ENCODE measurements at regions not wholly inside any gene's neighbourhood (a gene's known extent, or its start where the extent isn't known, plus 50 kb on each side); places are given as distances from the start of the nearest gene placed in this dataset.

DNA sequence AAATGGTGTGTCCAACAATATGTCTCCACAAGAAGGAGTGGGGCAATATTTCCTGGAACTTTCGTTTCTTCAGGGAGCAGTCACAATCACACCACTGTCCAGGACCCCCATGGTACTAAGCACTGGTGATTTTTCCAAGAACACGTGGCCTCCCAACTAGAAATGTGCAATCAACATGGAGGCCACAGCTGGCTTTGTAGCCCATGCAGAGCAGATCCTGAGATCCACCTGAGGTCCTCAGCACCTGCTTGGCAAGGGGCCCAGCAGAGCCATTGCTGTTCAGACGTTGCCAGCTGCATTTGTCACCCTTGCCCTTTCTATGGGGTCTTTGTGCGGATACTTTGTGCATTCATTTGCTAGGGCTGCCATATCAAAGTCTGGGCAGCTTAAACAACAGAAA lies 334.5 kb upstream of the IRX4 start:
- Mint-ChIP-seq H3K4me3 (no peak overlapping the region), H3K27me3 (ENCODE audit: low read depth) (no peaks in the 10 kb centered on the region), H3K9me3 (no peaks in the 10 kb centered on the region), H3K4me1 (ENCODE audit: low read depth) (no peaks in the 10 kb centered on the region), H3K27ac (no peak overlapping the region), H3K36me3 (ENCODE audit: low read depth) (no peaks in the 10 kb centered on the region)

DNA sequence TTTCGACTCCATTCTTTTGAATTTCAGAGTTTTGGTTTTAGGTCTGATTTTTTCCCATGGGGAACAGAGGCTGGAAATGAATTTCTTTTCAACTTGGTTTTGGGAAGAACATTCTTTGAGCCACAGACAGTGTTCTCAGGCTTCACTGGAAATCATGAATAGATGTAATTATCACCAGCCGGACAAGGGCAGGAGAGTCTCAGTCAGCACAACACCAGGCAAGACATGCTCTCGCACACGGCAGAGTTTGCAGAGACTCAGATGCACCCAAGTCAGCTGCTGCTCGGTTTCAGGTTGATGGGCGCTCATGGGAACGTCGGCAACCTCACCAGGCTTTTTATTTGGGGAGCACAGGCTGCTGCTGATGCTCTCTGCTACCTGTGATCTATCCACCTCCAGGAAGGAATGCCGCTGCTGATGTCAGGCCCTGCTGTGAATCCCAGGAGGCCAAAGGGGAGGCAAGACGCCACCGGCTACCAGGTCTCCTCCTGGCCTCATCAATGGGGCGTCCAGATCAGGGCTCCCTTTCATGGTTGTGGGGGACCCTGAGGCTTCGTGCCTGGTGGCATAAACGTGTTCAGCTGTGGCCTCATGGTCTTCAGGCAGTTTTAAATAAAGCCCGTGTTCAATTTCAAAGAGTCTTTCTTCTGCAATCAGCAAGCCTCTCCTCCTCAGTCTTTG lies 332.3 kb upstream of the IRX4 start:
- Mint-ChIP-seq H3K9me3 (no peaks in the 10 kb centered on the region), H3K4me1 (ENCODE audit: low read depth) (no peaks in the 10 kb centered on the region), H3K36me3 (ENCODE audit: low read depth) (no peaks in the 10 kb centered on the region), H3K27me3 (ENCODE audit: low read depth) (no peaks in the 10 kb centered on the region), H3K4me3 (no peak overlapping the region), H3K27ac (no peak overlapping the region)

DNA sequence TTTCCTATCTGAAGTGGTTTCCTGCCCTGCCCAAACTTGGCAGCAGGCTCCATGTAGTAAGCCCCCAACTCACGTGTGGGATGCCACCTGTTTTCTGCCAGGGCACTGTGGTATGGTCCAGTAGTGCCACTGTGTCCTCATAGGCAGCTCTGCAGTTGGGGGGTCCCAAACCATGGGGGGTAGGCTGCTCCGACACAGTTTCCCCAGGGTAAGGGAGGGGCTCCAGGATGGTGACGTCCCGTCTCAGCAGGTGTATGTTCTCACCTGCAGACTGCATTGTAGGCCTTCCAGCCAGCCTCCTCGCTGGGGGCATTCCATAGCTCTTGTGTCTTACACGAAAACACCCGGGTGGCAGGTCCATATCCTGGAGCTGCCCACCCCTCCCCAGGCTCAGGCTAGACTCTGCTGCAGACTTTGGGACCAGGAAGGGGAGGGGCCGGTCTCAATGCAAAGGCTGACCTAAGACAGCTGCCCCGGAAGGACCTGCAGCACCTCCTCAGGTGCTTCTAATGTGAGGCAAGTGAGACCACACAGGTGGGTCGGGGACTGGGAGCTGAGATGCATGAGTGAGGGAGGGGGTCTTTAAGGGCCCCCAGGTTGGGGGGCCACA lies 330.5 kb upstream of the IRX4 start:
- H3K27me3 Mint-ChIP-seq (ENCODE audit: low read depth) = no peaks in the 10 kb centered on the region
- H3K36me3 Mint-ChIP-seq (ENCODE audit: low read depth) = no peaks in the 10 kb centered on the region
- no peaks in the 10 kb centered on the region for H3K9me3 Mint-ChIP-seq
- no peak overlapping the region for H3K4me3 Mint-ChIP-seq
- H3K4me1 Mint-ChIP-seq (ENCODE audit: low read depth) = no peaks in the 10 kb centered on the region
- H3K27ac Mint-ChIP-seq = no peak overlapping the region

DNA sequence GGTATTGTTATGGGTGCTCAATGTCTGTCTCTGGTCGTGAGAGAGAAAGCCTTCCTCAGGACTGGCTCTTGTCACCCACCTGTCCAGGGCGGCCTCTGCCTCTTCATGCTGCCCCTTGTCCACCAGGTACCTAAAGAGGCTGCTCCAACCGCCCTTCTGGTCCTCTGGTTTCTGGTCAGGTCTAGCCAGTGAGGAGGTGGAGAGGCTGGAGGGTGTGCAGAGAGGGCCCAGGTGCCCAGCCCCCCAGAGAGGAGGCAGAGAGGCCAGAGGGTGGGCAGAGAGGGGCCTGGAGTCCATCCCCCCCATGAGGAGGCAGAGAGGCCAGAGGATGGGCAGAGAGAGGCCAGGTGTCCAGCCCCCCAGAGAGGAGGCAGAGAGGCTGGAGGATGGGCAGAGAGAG lies 329.8 kb upstream of the IRX4 start:
- Mint-ChIP-seq H3K27me3 (ENCODE audit: low read depth) (no peaks in the 10 kb centered on the region), H3K4me1 (ENCODE audit: low read depth) (no peaks in the 10 kb centered on the region), H3K27ac (no peak overlapping the region), H3K9me3 (no peaks in the 10 kb centered on the region), H3K36me3 (ENCODE audit: low read depth) (no peaks in the 10 kb centered on the region), H3K4me3 (no peak overlapping the region)

DNA sequence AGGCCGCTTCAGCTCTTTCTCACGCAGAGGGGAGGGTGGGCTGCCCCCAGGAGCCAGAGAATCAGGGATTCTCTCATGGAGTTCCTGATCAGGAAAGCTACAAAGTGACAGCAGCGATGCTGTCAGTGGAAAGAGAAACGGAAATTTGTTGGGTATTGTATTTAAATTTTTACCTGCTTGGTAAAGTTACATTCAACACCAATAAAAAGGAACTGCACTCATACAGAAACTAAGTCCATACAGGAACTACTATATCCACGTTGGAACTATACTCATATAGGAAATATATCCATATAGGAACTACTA lies 325.5 kb upstream of the IRX4 start:
- Mint-ChIP-seq H3K9me3 (no peaks in the 10 kb centered on the region), H3K4me1 (ENCODE audit: low read depth) (no peaks in the 10 kb centered on the region), H3K4me3 (no peak overlapping the region), H3K27ac (no peak overlapping the region), H3K27me3 (ENCODE audit: low read depth) (no peaks in the 10 kb centered on the region), H3K36me3 (ENCODE audit: low read depth) (no peaks in the 10 kb centered on the region)

DNA sequence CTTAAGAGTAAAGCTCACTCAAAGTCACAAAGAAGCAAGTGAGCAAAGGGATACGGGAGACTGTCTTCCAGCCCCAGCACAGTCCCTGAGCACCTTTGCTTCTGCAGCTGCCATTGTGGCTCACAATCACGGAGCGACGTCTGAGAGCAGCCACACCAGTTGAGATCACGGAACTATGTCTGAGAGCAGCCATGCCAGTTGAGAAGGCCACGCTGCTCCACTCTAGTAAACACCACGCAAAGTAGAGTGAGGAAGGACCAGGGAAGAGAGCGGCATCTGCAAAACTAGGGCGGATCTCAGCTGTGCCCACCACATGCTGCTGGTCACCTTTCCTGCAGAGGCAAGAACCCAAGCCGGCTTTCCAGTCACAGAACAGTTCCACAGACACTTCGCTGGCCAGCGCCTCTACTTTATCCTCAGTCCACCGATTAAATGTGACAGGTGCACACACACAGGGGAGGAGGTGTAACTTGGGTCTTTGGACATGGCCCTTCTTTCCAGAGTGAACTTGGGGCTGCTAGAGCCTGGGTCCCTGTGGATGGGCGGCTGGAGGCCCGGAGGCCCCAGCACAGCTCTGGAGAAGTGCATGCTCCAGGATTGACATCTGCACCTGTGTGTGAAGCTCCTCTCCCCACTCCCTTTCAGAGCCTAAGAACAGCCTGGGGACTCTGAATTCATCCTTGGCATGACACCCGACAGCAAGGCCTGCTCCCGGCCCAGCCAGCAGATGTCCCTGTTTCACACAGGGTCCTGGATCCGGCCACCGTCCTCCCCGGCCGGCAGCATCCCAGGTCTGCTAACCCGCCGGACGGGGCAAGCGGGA lies 324.9 kb upstream of the IRX4 start:
- H3K27ac Mint-ChIP-seq = no peak overlapping the region
- H3K4me3 Mint-ChIP-seq = no peak overlapping the region
- no peaks in the 10 kb centered on the region for H3K4me1 Mint-ChIP-seq (ENCODE audit: low read depth)
- no peaks in the 10 kb centered on the region for H3K36me3 Mint-ChIP-seq (ENCODE audit: low read depth)
- H3K9me3 Mint-ChIP-seq = no peaks in the 10 kb centered on the region
- no peaks in the 10 kb centered on the region for H3K27me3 Mint-ChIP-seq (ENCODE audit: low read depth)

DNA sequence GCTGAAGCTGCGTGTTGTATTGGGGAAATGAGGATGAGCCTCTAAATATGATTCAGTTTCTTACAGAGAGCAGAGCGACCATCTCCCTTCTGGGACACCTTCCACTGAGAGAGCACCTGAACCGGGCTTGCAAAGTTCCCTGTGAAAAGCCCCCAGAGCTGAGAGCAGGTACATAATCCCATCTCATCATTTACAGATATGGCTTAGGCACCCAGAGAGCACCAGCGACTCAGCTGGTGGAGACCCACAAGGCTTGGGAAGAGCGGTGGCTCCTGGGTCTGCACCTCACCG lies 324.3 kb upstream of the IRX4 start:
- Mint-ChIP-seq H3K27me3 (ENCODE audit: low read depth) (no peaks in the 10 kb centered on the region), H3K4me3 (no peak overlapping the region), H3K4me1 (ENCODE audit: low read depth) (no peaks in the 10 kb centered on the region), H3K9me3 (no peaks in the 10 kb centered on the region), H3K36me3 (ENCODE audit: low read depth) (no peaks in the 10 kb centered on the region), H3K27ac (no peak overlapping the region)

DNA sequence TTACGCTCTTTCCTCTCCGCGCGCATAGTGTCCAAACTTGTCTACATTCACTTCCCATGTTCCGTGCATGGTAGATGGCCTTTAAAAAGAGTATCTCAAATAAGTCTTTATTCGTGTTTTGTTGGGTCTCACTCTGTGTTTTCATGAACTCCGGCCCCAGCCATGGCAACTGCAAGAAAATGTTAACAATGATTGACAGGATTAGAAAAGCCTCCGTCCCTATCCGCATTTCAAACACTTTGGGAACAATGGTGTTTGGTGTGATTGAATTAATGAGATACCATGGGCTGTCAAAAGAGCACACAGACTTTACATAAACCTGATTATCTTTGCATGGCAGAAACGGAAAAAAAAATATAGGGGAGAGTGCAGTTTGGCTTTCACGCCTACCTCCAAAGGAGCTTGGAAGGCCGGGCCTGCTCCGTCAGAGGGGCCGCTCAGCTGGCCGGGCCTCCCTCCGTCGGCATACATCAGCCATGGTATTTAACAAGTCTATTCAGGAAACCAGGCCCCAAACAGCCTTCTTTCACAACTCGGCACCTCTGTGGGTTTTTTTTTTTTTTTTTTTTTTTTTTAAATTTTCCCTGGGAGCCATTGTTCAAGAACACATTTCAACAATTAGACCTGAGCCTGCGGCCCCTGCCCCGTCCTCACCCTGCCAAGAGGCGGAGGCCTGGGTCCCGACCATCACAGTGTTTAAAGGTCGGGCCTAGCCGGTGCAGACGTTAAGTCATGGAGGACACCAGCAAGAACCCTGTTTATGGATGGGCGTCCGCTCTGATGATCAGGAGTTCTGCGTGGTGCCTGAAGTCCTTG lies 323.8 kb upstream of the IRX4 start:
- Mint-ChIP-seq H3K27me3 (ENCODE audit: low read depth) (no peaks in the 10 kb centered on the region), H3K4me1 (ENCODE audit: low read depth) (no peaks in the 10 kb centered on the region), H3K9me3 (no peaks in the 10 kb centered on the region), H3K4me3 (no peak overlapping the region), H3K27ac (no peak overlapping the region), H3K36me3 (ENCODE audit: low read depth) (no peaks in the 10 kb centered on the region)

DNA sequence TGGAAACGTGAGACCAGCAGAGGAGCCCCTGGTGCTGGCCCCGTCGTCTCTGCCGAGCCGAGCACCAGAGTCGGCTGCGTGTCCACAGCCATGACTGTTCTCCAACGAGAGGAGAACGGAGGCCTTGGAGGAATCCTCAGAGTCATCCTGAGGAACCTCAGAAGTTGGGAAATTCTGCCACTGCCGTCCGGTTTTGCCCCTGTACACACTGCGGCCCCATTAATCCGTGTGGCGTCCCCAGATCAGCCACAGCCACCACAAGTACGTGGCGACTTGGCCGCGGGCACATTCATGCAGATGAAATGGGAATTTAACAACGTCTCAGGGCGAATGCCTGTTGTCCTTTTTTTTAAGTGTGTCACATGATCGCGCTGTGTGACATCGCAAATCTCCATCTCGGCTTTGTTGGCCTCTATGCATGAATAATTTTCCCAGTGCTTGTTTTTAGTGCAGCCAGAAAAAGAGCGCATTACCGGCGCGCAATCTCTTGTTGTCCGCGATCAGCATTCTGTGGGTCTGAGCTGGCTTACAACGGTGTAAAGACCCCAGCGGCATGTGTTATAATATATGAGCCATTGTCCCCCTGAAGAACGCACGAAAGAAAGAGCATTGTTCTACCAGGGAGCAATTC lies 323.0 kb upstream of the IRX4 start:
- Mint-ChIP-seq H3K4me1 (ENCODE audit: low read depth) (no peaks in the 10 kb centered on the region), H3K27me3 (ENCODE audit: low read depth) (no peaks in the 10 kb centered on the region), H3K9me3 (no peaks in the 10 kb centered on the region), H3K36me3 (ENCODE audit: low read depth) (no peaks in the 10 kb centered on the region), H3K27ac (no peak overlapping the region), H3K4me3 (no peak overlapping the region)

DNA sequence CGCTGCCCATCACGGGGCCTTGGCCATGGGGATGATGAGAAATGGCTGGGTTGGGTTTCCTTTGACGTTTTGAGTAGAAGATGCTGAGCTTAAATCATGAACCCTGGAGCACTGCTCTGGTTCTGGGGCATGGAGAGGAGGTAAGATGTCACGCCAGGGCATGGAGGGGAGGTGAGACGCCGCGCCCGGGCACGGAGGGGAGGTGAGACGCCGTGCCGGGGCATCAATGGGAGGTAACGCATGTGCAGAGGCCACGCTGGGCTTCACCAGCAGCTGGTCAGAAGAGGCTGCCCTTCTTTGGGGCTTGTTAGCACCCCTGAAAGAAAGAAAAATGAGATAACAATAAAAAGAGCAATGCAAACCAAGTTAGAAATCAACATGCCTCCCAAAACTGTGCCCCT lies 322.5 kb upstream of the IRX4 start:
- Mint-ChIP-seq H3K4me3 (no peak overlapping the region), H3K27ac (no peak overlapping the region), H3K27me3 (ENCODE audit: low read depth) (no peaks in the 10 kb centered on the region), H3K4me1 (ENCODE audit: low read depth) (no peaks in the 10 kb centered on the region), H3K9me3 (no peaks in the 10 kb centered on the region), H3K36me3 (ENCODE audit: low read depth) (no peaks in the 10 kb centered on the region)

DNA sequence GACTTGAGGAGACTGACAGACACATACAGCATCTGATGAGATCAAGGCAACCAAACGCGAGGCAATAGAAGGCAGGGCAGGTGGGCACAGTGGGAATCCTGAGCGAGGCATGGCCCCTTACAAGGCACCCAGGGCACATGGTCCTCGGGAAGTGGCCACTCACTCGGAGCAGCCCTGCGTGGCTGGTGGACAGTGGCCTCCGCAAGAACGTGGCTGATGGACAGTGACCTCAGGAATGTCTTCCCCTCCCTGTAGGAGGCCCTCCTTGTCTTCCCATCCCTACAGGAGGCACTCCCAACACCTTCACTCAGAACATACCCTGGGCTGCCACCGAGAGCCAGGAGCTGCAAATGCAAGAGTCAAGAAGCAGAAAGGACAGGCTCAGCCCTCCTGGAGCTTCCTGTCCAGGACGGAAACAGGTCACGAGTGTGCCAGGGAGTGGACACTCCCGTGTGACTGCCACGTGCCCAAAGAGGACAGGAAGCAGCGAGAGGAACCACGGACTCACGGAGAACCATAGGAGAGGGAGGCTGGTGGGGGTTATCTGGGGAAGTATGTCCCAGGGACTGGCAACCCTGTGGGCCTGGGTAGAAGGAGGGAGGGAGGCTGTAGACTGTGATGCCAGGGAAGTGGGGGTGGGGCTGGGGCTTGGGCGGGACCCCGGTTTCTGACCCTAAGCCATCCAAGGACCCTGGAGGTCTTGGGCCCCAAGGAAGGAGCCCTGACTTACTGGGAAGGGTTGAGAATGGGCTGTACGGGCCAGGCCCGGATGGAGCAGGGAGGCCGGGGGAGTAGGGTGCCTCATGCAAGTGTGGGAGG lies 321.9 kb upstream of the IRX4 start:
- H3K27ac Mint-ChIP-seq = no peak overlapping the region
- H3K4me1 Mint-ChIP-seq (ENCODE audit: low read depth) = no peaks in the 10 kb centered on the region
- H3K9me3 Mint-ChIP-seq = no peaks in the 10 kb centered on the region
- no peak overlapping the region for H3K4me3 Mint-ChIP-seq
- no peaks in the 10 kb centered on the region for H3K36me3 Mint-ChIP-seq (ENCODE audit: low read depth)
- H3K27me3 Mint-ChIP-seq (ENCODE audit: low read depth) = no peaks in the 10 kb centered on the region

DNA sequence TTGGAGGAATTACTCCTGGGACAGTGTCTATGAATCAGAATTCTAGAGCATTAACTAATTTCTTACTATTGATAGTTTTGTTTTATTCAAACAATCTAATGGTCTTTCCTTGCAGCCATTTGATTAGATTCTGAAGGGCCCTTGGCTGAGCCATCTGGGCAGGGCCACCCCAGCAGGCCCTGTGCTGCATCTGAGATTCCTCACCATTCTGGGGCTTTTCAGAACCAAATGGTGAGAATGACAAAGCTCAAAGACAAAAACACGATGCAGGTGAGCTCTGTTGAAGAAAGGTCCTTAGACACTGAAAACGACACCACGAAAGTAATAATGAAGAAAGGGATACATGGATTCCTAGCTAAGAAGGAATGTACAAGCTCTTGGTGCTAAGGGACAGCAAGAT lies 321.0 kb upstream of the IRX4 start:
- Mint-ChIP-seq H3K9me3 (no peaks in the 10 kb centered on the region), H3K36me3 (ENCODE audit: low read depth) (no peaks in the 10 kb centered on the region), H3K27me3 (ENCODE audit: low read depth) (no peaks in the 10 kb centered on the region), H3K4me3 (no peak overlapping the region), H3K27ac (no peak overlapping the region), H3K4me1 (ENCODE audit: low read depth) (no peaks in the 10 kb centered on the region)

DNA sequence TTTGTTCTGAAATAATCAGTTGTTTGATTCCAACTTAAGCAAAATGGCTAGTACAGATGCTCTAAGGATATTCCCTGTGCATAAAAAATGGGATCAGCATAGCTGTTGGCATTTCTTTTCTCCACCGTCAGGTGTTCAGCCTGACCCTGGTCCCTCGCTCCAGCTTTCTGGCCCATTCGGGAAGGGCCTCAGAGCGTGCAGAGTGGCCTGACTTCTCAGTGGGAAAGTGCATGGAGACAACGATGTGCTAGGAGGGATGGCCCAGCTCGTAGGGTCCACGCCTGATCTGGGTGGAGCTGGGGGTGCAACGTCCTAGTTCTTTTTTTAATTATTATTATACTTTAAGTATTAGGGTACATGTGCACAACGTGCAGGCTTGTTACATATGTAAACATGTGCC lies 319.1 kb upstream of the IRX4 start:
- Mint-ChIP-seq H3K36me3 (ENCODE audit: low read depth) (no peaks in the 10 kb centered on the region), H3K9me3 (peaks cover 6% of the 10 kb centered on the region), H3K4me1 (ENCODE audit: low read depth) (no peaks in the 10 kb centered on the region), H3K27ac (no peak overlapping the region), H3K27me3 (ENCODE audit: low read depth) (no peaks in the 10 kb centered on the region), H3K4me3 (no peak overlapping the region)

DNA sequence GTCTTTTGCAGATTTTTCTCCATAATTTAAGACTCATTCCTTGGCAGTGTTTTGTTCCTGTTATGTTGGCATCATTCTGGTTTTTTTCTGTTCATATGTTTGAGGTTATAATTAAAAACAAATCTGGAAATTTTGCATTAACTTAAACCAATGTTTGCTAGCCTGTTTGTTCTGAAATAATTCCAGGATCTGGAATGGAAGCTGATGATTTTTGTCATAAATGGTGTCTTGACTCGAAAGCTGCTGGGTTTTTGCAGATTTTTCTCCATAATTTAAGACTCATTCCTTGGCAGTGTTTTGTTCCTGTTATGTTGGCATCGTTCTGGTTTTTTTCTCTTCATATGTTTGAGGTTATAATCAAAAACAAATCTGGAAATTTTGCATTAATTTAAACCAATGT lies 318.7 kb upstream of the IRX4 start:
- Mint-ChIP-seq H3K36me3 (ENCODE audit: low read depth) (no peaks in the 10 kb centered on the region), H3K27me3 (ENCODE audit: low read depth) (no peaks in the 10 kb centered on the region), H3K27ac (no peak overlapping the region), H3K9me3 (peaks cover 6% of the 10 kb centered on the region), H3K4me3 (no peak overlapping the region), H3K4me1 (ENCODE audit: low read depth) (no peaks in the 10 kb centered on the region)

Data from T-helper 1 cell treated with Interleukin-12 subunit alpha and Interleukin-12 subunit beta and Interleukin-4 antibody, amounts not matched to agents 30 μg/mL and 1 μg/mL, for 36 hours (primary cell).